GM12891 (cell line): ENCODE measurements at regions not wholly inside any gene's neighbourhood (a gene's known extent, or its start where the extent isn't known, plus 50 kb on each side); places are given as distances from the start of the nearest gene placed in this dataset.

Experiments
- POLR2A ChIP-seq: IDR thresholded peaks from 2 replicates; pipeline ENCODE4 v1.6.1; 2011; ENCODE audit warnings: low read depth, low read length, control low read depth
- POLR2AphosphoS5 ChIP-seq: IDR thresholded peaks from 2 replicates; pipeline ENCODE4 v1.6.1; 2011; ENCODE audit warnings: low read depth, low read length, control low read depth

DNA sequence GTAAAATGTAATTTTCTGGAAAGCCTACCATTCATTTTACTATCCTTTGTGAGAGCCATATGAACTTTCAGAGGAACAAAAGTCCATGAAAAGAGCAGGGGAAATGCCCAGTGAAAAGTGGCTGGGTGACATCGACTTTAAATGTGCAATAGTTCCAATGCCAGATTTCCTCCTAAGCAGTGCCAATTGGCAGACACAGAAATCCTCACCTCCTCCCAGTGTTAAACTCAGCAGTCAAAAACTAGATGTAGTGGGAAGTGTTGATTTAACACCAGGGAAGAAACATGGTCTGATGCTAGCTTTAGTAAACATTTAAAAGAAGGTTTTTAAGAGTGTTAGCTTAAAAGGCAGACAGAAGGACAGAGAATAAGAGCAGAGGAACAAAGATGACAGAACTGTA is 2055.2 kb downstream of the MAT2B start:
- TF ChIP-seq POLR2AphosphoS5 (no peak), POLR2A (no peak)
